Islet precursor cell (in vitro differentiated cells): ENCODE measurements at regions not wholly inside any gene's neighbourhood (a gene's known extent, or its start where the extent isn't known, plus 50 kb on each side); places are given as distances from the start of the nearest gene placed in this dataset.

Source experiments
- DNase-seq: peaks from one replicate; pipeline ENCODE4 v3.0.0-alpha.2; 2018

GRCh38 chr7:26520483-26520882 lies 228.8 kb downstream of the SNX10 start:
- DNase-seq = no peak

GRCh38 chr7:26522633-26523032 lies 231.0 kb downstream of the SNX10 start:
- no peak for DNase-seq

- DNase-seq = no peak
These were observed 234.0 kb downstream of the SNX10 start for GRCh38 chr7:26525398-26526264.

GRCh38 chr7:26526265-26526587 lies 234.6 kb downstream of the SNX10 start:
- no peak for DNase-seq

GRCh38 chr7:26531926-26532325 lies 240.3 kb downstream of the SNX10 start:
- no peak for DNase-seq

GRCh38 chr7:26532471-26532870 lies 240.8 kb downstream of the SNX10 start:
- no peak for DNase-seq

GRCh38 chr7:26533217-26533616 lies 241.6 kb downstream of the SNX10 start:
- no peak for DNase-seq

- DNase-seq = no peak
These were observed 243.2 kb downstream of the SNX10 start for GRCh38 chr7:26534649-26535482.

- DNase-seq = no peak
These were observed 243.9 kb downstream of the SNX10 start for GRCh38 chr7:26535483-26536007.

- no peak for DNase-seq
These were observed 246.6 kb downstream of the SNX10 start for GRCh38 chr7:26538216-26538615.

- DNase-seq = no peak
These were observed 247.0 kb downstream of the SNX10 start for GRCh38 chr7:26538689-26539088.

- DNase-seq = no peak
These were observed 251.7 kb downstream of the SNX10 start for GRCh38 chr7:26543340-26543739.

- DNase-seq = no peak
These were observed 252.3 kb downstream of the SNX10 start for GRCh38 chr7:26543951-26544350.

- DNase-seq = no peak
These were observed 254.9 kb downstream of the SNX10 start for GRCh38 chr7:26546508-26547053.

GRCh38 chr7:26547156-26547555 lies 255.5 kb downstream of the SNX10 start:
- DNase-seq = no peak

- no peak for DNase-seq
These were observed 257.8 kb downstream of the SNX10 start for GRCh38 chr7:26549281-26549944.

GRCh38 chr7:26550492-26550891 lies 258.8 kb downstream of the SNX10 start:
- no peak for DNase-seq

GRCh38 chr7:26551740-26552139 lies 260.1 kb downstream of the SNX10 start:
- DNase-seq = no peak

GRCh38 chr7:26553128-26553527 lies 261.5 kb downstream of the SNX10 start:
- DNase-seq = no peak

GRCh38 chr7:26553582-26553981 lies 261.9 kb downstream of the SNX10 start:
- no peak for DNase-seq

- no peak for DNase-seq
These were observed 263.3 kb downstream of the SNX10 start for GRCh38 chr7:26554952-26555351.

- DNase-seq = no peak
These were observed 264.6 kb downstream of the SNX10 start for GRCh38 chr7:26556061-26556881.
